GM21447 (cell line): ENCODE measurements at regions not wholly inside any gene's neighbourhood (a gene's known extent, or its start where the extent isn't known, plus 50 kb on each side); places are given as distances from the start of the nearest gene placed in this dataset.

Source experiments
- ATAC-seq: cut with Tn5 transposase; IDR thresholded peaks from one replicate; pipeline ENCODE4 v1.9.1; 2021; ENCODE audit not compliant: unreplicated experiment

DNA sequence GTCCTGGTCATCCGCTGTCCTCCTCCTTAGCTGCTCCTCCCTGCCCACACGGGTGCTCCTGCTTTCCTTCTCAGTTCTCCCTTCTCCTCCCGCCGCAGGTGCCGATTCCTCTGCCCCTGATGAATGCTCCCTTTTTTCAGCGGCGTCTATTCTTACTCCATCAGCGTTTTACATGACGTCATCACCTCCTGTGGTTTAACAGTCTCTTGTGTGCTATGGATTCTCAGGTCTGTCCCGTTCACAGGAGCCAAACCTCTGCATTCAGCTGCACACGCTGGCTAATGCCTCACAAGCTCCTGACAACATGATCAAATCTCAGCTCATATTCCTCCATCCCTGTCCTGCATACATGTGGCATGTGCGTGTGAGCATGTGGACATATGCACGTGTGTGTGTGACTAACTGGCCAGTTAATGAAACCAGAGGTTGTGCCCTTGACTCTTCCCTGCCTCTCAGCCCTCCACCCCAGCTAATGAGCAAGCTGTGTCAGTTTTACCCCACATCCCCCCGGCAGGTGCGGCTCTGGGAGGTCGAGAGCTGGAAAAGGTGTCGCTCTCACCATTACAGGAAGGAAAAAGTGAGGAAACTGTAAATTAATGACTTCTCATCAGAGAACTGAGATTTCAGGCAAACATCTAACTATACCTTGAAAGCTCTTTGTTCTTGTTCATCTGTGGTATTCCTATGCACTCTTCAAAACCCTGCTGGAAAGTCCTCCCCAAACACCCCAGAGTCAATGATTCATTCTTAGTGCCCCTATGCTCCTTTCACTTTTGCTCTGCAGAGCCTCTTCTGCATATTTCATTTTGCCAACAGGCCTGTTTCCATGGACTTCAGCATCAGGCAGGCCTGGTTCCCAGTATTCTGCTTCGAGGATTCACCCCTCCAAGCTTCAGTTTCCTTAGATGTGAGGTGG is 163.1 kb downstream of the TTLL2 start:
- ATAC-seq, result no peak

DNA sequence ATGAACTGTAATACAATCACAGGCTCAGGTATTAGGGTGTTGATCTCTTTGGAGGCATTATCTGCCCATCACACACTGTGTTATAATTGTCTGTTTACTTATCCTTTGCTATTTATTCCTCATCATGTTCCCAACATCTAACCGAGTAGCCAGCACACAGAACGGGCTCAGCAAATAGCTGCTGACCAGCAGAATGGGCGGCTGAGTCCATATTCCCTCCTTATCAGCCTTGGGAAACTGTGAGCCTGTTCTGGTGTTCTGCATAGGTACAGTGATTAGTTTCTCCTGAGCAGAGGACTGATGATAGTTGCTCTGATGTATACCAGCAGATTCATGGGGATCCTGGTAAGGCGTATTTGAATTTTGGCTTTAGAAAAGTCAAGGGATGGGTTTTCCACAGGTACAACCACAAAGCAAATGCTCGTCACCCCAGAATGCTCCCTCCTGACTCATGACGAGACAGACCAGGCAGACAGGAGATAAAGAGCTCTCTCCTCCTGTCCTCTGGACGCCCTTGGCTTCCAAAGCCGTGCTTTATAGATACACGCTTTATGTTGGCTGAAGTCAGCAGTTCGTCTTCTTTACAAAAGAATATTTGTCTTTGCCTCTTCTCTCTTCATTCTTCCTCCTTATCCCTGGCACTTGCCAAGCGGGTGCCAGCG is 166.7 kb downstream of the TTLL2 start:
- no peak for ATAC-seq

GRCh38 chr6:167492100-167492449 is 167.2 kb downstream of the TTLL2 start:
- ATAC-seq, result no peak

- no peak for ATAC-seq
Measured at GRCh38 chr6:167493310-167493709, 168.4 kb downstream of the TTLL2 start.

DNA sequence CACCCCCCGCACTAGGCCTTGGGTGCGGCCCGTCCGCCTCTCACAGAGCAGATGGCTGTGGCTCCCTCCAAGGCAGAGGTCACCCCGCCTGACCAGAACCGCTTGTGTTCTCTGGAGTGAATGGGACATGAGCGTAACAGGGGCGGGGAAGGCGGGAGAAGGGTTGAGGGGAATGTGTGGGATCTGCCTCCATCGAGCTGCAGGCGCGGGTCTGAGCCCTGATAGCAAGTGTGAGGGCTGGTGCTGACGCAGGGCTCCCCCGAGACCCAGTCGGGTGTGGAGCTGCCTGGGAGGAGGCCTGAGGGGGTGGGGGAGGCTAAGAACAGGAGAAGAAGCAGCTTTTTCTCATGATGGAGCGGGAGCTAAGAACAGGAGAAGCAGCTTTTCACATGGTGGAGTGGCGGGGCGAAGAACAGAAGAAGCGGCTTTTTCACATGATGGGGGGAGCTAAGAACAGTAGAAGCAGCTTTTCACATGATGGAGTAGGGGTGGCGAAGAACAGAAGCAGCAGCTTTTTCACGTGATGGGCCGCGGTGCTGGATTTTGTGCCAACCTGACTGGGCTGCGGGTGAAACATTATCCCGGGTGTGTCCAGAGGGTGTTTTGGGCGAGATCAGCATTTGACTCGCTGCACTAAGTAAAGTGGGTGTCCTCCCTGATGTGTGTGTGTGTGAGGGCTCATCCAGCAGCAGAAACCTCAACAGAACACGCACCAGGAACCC is 169.3 kb downstream of the TTLL2 start:
- ATAC-seq, result no peak

DNA sequence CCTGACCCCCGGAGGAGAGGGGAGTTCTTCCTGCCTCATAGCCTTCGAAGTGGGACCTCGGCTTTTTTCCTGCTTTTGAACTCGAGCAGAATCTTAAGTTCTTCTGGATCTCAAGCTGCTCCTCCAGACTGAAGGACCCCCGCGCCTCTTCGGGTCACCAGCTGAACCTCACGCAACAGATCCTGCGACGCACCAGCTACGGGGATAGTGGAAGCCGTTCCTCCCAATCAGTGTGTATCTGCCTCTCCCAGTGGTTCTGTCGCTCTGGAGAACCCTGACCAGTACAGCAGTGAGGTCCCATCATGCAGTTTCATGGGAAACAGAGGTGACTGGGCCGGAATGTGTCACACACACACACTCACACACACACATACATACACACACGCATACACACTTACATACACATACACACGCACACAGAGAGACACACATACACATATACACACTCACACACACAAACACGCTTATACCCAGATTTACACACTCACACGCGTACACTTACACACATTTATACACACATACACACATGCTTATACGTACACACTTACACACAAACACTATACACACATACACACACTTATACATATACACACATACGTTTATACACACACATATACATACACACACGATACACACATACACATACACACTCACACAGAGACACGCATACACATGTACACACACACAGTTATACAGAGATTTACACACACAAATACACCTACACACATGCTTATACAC is 170.0 kb downstream of the TTLL2 start:
- no peak for ATAC-seq

- ATAC-seq, result no peak
Measured at GRCh38 chr6:167495506-167496401, 170.9 kb downstream of the TTLL2 start.

GRCh38 chr6:167496707-167497106 is 171.8 kb downstream of the TTLL2 start:
- ATAC-seq, result no peak

DNA sequence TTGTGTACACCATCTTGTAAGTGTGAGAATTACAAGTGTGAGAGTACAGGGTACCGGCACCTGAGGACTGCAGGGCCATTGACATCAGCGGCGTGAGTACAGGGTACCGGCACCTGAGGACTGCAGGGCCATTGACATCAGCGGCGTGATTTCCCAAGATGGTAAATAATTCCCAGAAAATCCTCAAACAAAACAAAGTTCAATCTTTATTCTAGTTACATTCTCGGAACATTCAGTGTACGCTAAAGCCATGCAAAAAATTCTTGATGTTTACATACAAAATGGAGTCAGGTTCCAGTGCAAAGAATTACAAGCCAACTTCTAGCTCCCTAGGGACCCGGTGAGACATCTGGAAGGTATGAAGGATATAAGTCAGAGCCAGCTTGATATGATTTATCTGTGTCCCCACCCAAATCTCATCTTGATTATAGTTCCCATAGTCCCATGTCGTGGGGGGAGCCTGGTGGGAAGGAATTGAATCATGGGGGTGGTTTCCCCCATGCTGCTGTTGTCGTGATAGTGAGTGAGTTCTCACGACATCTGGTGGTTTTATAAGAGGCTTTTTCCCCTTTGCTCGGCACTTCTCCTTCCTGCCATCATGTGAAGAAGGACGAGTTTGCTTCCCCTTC is 172.7 kb downstream of the TTLL2 start:
- ATAC-seq, result no peak

GRCh38 chr6:167499161-167499660 is 174.3 kb downstream of the TTLL2 start:
- no peak for ATAC-seq

DNA sequence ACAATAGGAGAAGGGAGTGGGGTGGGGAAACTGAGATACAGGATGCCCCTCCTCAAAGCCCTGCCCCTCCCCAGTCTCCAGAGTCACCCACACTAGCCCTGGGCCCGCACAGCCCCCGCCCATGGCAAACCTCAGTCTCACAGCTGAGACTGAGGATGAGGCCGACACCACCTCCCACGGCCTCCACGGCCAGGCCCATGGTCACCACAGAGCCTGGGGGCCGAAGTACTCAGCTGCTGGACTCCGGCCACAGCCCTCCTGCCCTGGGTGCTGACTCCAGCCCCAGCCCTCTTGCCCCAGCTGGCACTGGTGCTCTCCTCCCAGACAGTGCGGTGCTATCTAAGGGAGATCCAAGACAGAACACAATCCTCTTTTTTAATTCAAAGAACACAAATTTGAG is 176.1 kb downstream of the TTLL2 start:
- no peak for ATAC-seq

DNA sequence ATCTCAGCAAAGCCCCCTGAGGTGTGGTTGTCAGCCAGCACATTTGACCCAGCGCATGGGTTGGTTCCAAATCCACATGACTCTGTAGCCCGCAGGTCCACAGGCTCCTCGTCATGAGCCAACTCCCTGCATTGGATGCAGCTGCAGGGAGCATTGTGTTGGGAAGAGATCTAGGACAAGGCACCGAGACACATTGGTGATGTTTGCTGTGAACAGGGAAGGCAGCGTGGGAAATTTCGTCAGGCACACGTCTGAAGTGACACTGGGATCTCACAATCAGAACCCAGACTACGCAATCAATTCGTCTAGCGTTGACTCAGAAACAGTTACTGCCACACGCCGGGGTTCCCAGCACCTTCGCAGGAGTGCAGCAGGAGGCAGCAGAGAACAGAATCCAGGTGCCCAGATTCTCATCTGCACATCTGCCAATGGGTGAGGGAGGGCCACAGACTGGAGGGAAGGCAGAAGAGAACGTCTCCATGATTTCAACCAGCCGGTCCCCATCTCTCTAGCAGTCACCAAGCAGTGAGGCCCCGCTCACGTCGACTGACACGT is 177.0 kb downstream of the TTLL2 start:
- no peak for ATAC-seq

DNA sequence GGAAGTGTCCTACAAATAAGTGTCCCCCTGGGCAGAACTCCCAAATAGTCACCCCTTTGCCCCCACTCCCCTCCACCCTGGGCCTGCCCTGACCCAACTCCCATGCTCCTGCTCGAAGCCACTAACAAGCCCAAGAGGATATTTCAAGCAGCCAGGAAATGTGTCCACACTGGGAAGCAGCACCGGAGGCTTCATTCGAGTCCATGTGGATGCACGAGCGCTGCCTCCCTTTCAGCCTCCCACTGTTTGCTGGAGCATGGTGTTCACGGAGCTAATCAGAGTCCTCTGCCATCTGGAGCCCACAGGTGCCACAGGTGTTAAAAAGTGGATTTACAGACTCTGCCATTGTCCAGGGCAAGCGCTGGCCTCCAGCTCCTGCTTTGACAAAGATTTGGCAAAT is 177.6 kb downstream of the TTLL2 start:
- no peak for ATAC-seq

DNA sequence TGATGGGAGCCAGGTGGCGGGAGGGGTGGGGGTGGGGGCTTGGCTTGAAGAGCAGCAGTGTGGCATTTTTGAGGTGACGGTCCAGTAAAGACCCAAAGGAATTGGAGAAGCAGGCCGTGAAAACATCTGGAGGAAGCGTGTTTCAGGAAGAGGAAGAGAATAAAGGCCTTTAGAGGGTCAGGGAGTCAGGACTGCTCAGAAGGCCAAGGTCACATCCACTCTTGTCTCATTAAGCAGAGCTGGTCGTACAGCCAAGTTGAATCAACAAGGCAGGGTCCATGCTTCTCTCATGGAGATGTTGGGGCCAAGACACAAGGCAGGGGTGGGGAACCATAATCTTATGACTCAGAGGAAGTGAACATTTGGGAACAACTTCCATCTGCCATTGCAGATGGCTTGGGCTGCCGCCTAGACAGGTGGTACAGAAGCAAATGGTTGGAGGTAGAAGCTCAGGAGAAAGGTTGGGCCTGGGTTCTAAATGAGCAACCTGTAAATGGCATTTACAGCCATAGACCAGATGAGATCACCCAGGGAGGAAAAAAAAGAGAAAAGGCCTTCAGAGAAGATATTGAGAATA is 179.6 kb downstream of the TTLL2 start:
- ATAC-seq, result no peak

DNA sequence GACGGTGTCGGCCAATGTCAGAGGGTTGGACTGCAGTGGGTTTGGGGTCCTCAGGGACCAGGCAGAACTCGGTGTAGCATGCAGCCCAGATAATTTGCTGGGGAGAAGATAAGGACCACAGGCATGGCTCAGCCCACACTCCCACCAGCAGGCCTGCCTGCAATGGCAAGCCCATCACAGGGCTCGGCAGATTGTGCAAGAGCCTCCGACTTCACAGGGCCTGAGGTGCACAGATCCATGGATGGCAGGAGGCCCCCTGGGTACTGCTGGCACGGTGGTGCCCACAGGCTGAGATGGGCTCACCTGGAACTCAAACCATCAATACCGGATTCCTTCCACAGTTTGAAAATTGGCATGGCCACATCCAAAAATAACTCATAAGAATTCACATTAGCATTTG is 180.3 kb downstream of the TTLL2 start:
- ATAC-seq, result no peak

GRCh38 chr6:167505782-167506181 is 180.9 kb downstream of the TTLL2 start:
- no peak for ATAC-seq

DNA sequence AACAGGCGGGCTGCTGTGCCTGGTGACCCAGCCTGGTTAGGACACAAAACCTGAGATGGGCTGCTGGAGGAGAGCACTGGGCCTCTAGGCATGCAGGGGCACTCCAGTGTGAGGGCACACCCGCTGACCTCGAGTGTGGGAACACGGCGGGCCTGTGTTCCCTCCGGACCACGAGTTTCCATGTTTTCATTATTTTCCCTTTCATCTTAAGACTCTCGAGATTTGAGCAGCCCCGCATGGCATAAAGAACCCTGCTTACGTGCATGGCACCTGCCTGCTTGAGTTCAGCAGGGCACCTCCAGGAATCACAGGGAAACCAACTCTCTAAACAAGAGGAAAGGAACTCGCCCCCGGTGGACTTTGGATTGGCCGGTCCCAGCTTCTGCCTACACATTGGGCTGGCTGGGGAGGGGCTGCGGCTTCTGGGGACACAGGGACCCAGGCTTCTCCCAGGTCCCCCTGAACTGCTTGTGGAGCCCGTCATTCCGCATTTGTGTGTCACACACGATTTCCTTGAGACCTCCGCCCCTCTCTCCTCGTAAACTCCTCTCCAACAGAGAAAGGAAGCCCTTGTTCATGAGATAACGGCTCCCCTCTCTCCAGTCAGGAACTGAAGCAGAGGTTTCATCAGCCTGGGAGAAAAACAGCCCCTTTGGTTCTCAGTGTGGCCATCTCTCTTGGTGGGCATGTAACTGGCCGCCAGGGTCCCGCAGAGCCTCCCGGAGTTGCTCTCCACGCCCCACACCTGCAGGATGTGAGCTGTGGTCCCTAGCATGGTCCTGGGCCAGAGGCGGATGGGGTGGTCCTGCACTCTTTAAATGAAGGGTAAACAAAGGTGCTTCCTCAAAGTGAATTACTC is 181.8 kb downstream of the TTLL2 start:
- ATAC-seq, result no peak

DNA sequence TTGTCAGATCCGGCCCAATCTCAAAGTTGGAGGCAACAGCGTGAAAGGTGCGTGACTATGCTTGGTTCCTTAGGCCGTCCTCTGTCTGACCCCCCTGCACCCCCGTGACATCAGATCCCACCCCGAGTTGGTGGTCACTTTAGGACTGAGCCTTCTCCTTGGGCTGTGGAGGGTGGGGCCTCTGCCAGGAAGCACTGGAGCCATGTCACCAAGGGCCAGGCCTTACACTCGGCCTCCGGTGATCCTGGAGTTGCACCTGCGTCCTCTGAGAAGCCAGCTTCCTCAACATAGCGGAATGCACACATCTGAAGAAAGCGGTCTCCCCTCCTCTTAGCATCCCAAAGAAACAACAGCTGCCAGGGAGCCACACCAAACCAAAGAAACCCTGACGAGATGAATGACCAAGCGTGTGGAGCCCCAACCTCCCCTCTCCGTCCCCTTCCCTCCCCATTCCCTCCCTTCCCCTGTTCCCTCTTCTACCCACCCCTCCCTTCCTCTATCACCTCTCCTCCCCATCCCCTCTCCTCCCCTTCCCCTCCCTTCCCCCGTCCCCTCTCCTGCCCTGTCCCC is 182.6 kb downstream of the TTLL2 start:
- no peak for ATAC-seq
